GM19463 (cell line): ENCODE measurements at regions not wholly inside any gene's neighbourhood (a gene's known extent, or its start where the extent isn't known, plus 50 kb on each side); places are given as distances from the start of the nearest gene placed in this dataset.
"Not testable (repeated sequence)": the region's sequence is repeated elsewhere in the genome, so short reads cannot be mapped to it uniquely, and the experiment has no call there.

ENCODE experiments used
- ATAC-seq: cut with Tn5 transposase; IDR thresholded peaks from one replicate; pipeline ENCODE4 v1.9.1; 2021; ENCODE audit warnings: mild to moderate bottlenecking, moderate library complexity; ENCODE audit not compliant: unreplicated experiment

DNA sequence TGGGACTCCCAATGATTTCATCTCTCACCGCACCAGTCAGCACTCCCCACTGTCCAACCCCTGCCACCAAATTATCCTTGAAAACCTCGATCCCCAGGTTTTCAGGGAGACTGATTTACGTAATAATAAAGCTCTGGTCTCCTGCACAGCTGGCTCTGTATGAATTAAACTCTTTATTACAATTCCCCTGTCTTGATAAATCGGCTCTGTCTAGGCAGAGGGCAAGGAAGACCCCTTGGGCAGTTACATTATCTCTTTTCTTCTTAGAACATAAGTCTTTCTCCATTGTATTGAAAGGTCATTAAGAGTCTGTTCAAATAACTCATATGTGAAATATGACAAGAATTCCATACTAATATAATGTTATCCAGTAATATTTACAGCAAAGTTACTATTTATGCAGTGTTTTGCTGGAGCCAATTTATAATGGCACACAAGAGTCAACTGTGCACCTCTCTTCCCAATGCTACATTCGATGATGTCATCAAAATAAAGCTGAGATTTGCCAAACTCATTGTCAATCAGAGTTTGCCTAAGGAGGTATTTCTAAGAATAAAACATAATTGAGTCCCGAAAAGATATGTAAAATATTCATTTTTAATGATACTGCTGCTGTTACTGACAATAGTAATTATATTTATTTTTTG, 1297.2 kb upstream of the LRRTM3 start:
- no peak for ATAC-seq

DNA sequence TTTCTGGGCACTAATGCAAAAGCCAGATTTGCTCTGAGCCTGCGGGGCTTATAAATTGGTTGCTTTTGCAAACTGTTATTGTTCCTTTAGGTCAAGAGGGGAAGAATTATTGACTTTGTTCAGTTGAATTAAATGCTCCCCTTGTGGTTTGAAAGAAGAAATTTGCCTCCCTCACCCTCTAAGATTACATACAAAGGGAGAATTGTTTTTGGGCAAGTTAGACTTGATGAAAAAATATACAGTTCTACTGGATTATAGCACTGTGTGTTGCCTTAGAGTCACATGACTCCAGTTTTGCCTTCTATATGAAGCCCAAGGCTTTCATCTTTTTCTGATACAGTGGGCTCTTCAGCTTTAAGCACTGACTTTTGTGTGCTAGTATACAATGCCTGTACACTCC, 1265.8 kb upstream of the LRRTM3 start:
- ATAC-seq, result no peak

GRCh38 chr10:65670087-65670486, 1255.7 kb upstream of the LRRTM3 start:
- no peak for ATAC-seq

- ATAC-seq, result not testable (repeated sequence)
These were observed 1255.2 kb upstream of the LRRTM3 start for GRCh38 chr10:65670596-65670995.

GRCh38 chr10:65675236-65675635, 1250.6 kb upstream of the LRRTM3 start:
- ATAC-seq, result no peak

DNA sequence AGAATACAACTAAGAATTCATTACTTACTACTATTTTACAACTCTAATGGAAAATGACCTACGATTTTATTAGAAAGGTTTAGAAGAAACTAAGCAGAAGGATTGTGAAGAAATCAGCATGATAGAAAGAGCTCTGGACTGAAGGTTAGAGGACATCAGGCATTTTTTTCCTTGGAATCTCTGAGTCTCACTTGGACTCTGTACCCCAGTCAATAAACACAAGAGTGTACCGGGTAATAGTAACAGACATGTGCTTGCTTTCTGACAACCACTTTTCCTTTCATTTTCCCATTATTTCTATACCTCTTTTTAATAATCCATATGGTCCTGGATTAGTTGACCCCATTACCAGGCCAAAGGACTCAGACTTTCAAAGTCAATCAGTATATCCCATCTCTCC, 1240.9 kb upstream of the LRRTM3 start:
- ATAC-seq, result no peak

DNA sequence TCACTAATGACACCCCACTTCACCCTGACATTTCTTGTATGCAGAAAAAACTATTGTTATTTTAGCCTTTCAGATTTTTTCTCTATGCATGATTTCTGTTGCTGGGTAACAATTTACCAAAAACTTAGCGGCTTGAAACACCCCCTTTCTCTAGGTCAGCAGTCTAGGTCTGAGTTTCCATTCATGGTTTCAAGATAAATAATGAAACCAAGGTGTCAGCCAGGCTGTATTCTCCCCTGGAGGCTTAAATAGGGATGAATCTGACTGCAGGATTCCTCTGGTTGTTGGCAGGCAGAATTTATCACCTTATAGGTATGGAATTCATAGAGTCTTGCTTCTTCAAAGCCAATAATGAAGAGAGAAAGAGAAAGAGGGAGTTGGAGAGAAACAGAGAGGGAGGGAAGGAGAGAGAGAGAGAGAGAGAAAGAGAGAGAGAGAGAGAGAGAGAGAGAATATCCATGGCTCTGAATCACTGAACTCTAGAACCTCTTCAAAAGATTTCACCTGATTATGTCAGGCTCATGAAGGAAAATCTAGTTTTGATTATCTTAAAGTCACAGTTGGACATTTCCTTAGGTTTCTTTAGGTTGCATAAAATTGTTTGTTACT, 1224.6 kb upstream of the LRRTM3 start:
- ATAC-seq, result peak; percentile 56

DNA sequence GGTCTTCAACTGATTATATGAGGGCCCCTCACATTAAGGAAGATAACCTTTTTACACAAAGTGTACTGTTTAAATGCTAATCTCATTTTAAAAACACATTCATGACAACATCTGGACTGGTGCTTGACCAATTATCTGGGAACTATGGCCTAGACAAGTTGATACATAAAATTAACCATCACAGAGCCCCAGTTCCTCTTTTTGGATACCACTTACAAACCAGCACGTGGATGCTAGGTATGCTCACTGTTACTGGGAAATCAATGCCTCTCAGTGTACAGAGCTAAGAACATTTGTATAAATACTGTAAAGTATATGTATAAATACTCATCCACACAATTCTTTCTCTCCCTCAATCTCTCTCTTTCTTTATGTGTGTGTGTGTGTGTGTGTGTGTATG, 1217.8 kb upstream of the LRRTM3 start:
- no peak for ATAC-seq

- no peak for ATAC-seq
These were observed 1215.5 kb upstream of the LRRTM3 start for GRCh38 chr10:65710306-65710705.

DNA sequence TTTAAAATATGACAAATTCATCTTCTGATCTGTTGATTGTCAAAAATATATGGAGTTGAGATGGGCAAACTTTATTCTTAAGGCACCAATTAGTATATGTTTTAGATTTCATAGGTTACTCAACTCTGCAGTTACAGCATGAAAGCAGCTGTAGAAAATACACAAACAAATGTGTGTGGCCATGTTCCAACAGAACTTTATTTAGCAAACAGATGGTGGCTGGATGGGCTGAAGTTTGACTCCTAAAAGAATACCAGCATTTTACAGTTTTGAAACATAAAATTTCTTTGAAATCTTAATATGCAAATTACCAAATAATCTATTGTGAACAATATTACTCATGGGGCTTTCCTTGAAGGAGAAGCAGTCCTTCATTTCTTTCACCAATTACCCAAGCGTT, 1206.0 kb upstream of the LRRTM3 start:
- no peak for ATAC-seq

DNA sequence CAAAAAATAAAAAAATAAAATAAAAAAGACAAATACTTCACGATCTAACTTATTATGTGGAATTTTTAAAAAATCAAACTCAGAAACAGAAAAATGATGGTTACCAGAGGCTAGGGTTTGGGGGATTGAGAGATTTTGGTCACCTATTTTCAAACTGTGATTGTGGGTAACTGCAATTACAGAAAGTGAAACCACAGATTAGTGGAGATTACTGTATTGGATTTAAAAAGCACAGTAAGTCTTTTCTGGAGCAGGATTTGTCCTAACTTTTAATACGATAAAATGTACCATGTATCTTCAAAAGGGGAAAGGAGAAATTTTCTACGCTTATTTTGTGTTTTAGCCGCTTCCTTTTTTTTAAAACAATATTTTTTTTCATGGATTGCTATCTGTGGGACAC, 1204.9 kb upstream of the LRRTM3 start:
- ATAC-seq, result no peak

- no peak for ATAC-seq
These were observed 1202.3 kb upstream of the LRRTM3 start for GRCh38 chr10:65723525-65723924.

DNA sequence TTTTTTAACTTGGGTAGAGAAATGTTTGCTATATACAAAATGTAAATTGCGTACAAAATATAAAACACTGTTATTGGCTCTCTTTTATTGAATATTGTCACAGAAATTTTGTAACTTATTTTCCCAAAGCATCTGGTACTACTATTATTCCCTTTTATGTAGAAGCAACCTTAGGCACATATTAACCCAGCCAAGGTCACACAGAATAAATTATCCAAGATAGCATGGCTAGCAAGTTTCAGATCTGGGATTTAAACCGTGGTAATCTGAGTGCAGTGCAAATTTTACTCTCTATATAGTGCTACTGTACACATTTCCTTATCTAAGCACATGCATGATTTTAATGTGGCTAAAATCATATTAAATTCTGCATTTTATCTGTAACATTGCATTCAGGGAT, 1190.5 kb upstream of the LRRTM3 start:
- ATAC-seq, result no peak

DNA sequence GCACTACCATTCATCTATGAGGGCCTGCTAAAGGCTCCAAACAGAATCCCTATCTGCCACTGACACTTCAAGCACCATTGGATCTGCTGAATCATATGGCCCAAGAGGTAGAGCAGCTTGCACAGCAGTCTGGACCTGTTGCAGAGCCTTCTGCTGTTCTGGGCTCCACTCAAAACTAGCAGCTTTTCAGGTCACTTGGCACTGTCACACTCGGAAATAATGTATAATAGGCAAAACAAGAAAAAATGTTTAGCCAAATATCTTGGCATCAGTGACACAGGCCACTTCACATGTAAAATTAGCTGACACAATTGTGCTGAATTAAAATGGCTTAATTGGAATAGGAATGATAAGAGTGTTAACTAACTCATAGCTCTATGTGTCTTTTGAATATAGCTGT, 1182.9 kb upstream of the LRRTM3 start:
- ATAC-seq, result no peak

DNA sequence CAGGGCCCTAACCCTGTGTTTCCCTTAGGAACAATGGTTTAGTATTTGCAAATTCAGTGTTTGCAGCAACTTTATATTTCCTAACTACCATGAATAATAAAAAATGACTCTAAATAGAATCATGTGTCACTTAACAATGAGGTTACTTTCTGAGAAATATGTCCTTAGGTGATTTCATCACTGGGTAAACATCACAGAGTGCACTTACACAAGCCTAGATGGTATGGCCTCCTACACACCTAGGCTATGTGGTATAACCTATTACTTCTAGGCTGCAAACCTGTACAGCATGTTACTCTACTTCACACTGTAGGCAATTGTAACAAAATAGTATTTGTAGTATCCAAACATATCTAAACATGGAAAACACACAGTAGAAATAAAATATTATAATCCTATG, 1174.6 kb upstream of the LRRTM3 start:
- no peak for ATAC-seq

DNA sequence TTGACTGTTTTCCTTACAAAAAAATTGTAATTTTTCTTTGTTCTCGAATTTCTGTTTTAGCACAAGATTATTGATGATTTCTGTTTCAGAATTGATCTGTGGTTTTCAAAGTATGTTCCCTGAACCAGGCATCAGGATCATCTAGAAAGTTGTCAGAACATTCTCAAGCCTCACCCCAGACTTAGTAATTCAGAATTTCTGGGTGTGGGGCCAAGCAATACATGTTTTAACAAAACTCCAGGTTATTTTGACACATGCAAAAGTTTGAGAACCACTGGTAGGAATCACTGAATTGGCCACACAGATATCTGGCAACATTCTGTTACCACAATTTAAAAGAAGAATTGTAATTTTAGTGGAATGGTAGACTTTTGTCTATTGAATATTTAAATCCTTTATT, 1173.9 kb upstream of the LRRTM3 start:
- ATAC-seq, result no peak

GRCh38 chr10:65753532-65753931, 1172.3 kb upstream of the LRRTM3 start:
- no peak for ATAC-seq

GRCh38 chr10:65754112-65754511, 1171.7 kb upstream of the LRRTM3 start:
- ATAC-seq, result no peak

- no peak for ATAC-seq
These were observed 1163.5 kb upstream of the LRRTM3 start for GRCh38 chr10:65762311-65762710.

GRCh38 chr10:65765006-65765541, 1160.8 kb upstream of the LRRTM3 start:
- no peak for ATAC-seq

DNA sequence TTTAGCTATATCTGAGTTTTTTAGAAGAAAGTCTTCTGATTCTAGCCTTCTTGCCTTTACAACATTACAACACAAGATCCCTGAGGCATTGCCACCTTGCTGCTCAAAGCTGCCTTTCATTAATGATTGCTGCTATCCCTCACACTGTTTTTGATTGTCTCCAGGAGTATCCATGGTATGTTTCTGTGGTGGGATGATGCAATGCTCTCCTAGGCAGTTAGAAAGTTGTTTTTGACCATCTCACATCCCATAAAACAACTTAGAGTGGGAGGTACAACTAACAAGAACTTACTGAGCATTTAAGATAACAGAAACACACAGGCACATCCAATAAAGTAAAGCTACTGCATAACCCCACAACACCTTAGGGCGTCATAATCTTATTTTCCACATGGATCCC, 1156.0 kb upstream of the LRRTM3 start:
- ATAC-seq, result no peak

- ATAC-seq, result no peak
These were observed 1147.1 kb upstream of the LRRTM3 start for GRCh38 chr10:65778753-65779152.

- no peak for ATAC-seq
These were observed 1145.9 kb upstream of the LRRTM3 start for GRCh38 chr10:65779985-65780384.
